ENCODE measurements at regions not wholly inside any gene's neighbourhood (a gene's known extent, or its start where the extent isn't known, plus 50 kb on each side); places are given as distances from the start of the nearest gene placed in this dataset.
"Not testable (repeated sequence)": the region's sequence is repeated elsewhere in the genome, so short reads cannot be mapped to it uniquely, and the experiment has no call there.

- POLR2A ChIA-PET, result no interaction called here
- no peak for TF ChIP-seq CTCF (IDR thresholded peaks at IDR 0.05; ENCODE audit: insufficient read depth, low read length, missing control alignments)
- DNase-seq (ENCODE audit: low read depth, low spot score), result no peak
- CTCF ChIA-PET, result no interaction called here
- no peak overlapping the region for H3K4me3 ChIP-seq (ENCODE audit: low read depth, low read length)
Observed at GRCh38 chr5:2538169-2538568, 213.3 kb downstream of the IRX2 start.

- DNase-seq (ENCODE audit: low read depth, low spot score), result no peak
- CTCF ChIA-PET, result no interaction called here
Observed at GRCh38 chr5:2537378-2538145, 213.9 kb downstream of the IRX2 start.

GRCh38 chr5:2536632-2537377, 214.7 kb downstream of the IRX2 start:
- POLR2A ChIA-PET, result no interaction called here
- CTCF ChIA-PET, result no interaction called here
- no peak for DNase-seq (ENCODE audit: low read depth, low spot score)
- no peak for TF ChIP-seq CTCF (IDR thresholded peaks at IDR 0.05; ENCODE audit: insufficient read depth, low read length, missing control alignments)
- no peak overlapping the region for H3K4me3 ChIP-seq (ENCODE audit: low read depth, low read length)

More at GRCh38 chr5:2537378-2538145, 213.9 kb downstream of the IRX2 start:
- POLR2A ChIA-PET, result no interaction called here
- no peak overlapping the region for H3K4me3 ChIP-seq (ENCODE audit: low read depth, low read length)
- no peak for TF ChIP-seq CTCF (IDR thresholded peaks at IDR 0.05; ENCODE audit: insufficient read depth, low read length, missing control alignments)

GRCh38 chr5:2534970-2535369, 216.5 kb downstream of the IRX2 start:
- no peak for TF ChIP-seq CTCF (IDR thresholded peaks at IDR 0.05; ENCODE audit: insufficient read depth, low read length, missing control alignments)
- CTCF ChIA-PET, result no interaction called here
- no peak for DNase-seq (ENCODE audit: low read depth, low spot score)
- POLR2A ChIA-PET, result no interaction called here
- H3K4me3 ChIP-seq (ENCODE audit: low read depth, low read length), result no peak overlapping the region

- no peak for TF ChIP-seq CTCF (IDR thresholded peaks at IDR 0.05; ENCODE audit: insufficient read depth, low read length, missing control alignments)
- no peak overlapping the region for H3K4me3 ChIP-seq (ENCODE audit: low read depth, low read length)
- no peak for DNase-seq (ENCODE audit: low read depth, low spot score)
- ChIA-PET POLR2A (no interaction called here), CTCF (no interaction called here)
Observed at GRCh38 chr5:2534251-2534650, 217.2 kb downstream of the IRX2 start.

- POLR2A ChIA-PET, result not testable (repeated sequence)
Observed at GRCh38 chr5:2533848-2534247, 217.6 kb downstream of the IRX2 start.

More at GRCh38 chr5:2533848-2534247, 217.6 kb downstream of the IRX2 start:
- DNase-seq (ENCODE audit: low read depth, low spot score); CTCF ChIA-PET; H3K4me3 ChIP-seq (ENCODE audit: low read depth, low read length): not testable (repeated sequence)
